ENCODE measurements at regions not wholly inside any gene's neighbourhood (a gene's known extent, or its start where the extent isn't known, plus 50 kb on each side); places are given as distances from the start of the nearest gene placed in this dataset.

DNA sequence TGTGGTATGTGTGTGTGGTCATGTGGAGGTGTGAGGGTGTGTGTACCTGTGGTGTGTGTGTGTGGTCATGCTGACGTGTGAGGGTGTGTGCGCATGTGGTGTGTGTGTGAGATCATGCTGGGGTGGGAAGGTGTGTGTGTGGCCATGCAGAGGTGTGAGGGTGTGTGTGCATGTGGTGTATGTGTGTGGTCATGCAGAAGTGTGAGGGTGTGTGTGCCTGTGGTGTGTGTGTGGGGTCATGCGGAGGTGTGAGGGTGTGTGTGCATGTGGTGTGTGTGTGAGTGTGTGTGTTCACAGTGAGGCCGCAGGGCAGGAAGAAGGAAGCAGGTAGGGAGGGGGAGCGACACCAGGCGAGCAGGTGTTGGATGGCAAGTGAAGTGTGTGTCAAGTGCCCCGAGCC is 259.0 kb downstream of the LOXHD1 start:
- no peak for TF ChIP-seq EZH2 (optimal IDR thresholded peaks at IDR 0.05; ENCODE audit: low read depth, low read length)
- TF ChIP-seq, protein P1, sequence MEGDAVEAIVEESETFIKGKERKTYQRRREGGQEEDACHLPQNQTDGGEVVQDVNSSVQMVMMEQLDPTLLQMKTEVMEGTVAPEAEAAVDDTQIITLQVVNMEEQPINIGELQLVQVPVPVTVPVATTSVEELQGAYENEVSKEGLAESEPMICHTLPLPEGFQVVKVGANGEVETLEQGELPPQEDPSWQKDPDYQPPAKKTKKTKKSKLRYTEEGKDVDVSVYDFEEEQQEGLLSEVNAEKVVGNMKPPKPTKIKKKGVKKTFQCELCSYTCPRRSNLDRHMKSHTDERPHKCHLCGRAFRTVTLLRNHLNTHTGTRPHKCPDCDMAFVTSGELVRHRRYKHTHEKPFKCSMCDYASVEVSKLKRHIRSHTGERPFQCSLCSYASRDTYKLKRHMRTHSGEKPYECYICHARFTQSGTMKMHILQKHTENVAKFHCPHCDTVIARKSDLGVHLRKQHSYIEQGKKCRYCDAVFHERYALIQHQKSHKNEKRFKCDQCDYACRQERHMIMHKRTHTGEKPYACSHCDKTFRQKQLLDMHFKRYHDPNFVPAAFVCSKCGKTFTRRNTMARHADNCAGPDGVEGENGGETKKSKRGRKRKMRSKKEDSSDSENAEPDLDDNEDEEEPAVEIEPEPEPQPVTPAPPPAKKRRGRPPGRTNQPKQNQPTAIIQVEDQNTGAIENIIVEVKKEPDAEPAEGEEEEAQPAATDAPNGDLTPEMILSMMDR (IDR thresholded peaks at IDR 0.05; ENCODE audit: low read length), result no peak

All from MM.1S (cell line).